ENCODE measurements at regions not wholly inside any gene's neighbourhood (a gene's known extent, or its start where the extent isn't known, plus 50 kb on each side); places are given as distances from the start of the nearest gene placed in this dataset.

DNA sequence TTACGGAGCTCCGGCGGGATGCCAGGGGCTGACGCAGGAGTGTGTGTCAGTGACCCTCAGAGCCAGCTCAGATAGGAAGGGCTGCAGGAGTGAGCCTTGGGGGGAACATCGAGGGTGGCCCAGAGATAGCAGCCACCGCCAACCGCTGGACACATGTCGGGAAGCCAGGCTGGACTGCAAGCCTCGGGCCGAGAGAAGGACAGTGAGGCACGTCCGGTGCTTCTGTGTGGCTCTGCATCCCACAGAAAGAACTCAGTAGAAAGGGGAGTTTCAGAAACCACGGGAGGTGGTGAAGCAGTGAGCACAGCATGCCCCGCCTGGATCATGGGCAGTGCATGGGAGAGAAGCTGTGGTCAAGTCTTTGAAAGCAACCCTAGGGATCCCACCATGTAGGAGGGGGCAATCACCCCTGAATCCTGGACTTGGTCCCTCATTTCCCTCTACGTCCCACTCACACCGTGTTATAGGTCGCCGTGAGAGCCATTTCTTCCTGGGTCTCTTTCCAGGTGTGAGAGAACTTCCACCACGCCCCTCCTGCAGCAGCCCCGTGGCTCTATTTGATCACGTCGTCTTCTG is 383.7 kb upstream of the CDH4 start:
- TF ChIP-seq CTCF (IDR thresholded peaks at IDR 0.05; ENCODE audit: control insufficient read depth, extremely low read depth, insufficient read depth) = no peak
- H3K4me3 ChIP-seq (ENCODE audit: low read depth, low read length) = no peak overlapping the region
- no peak for DNase-seq (ENCODE audit: low read depth)

DNA sequence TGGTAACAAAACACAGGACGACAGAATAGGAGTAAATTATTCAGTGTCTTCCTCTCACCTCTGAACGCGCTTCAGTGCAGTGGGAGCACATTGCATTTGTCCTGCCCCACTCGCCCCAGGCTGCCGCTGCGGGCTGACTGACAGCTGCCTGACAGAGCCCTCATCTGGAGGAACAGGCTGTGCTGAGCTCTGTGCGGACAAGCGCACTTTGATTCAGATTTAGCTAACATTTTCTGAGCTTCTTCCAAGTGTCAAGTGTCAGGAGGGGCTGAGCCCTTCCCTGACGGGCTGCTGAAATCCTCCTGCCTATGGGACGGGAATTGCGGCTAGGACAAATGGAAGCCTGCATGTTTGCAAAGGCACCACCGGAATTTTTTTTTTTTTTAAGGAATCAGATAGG is 383.0 kb upstream of the CDH4 start:
- TF ChIP-seq CTCF (IDR thresholded peaks at IDR 0.05; ENCODE audit: control insufficient read depth, extremely low read depth, insufficient read depth) = no peak
- no peak for DNase-seq (ENCODE audit: low read depth)
- no peak overlapping the region for H3K4me3 ChIP-seq (ENCODE audit: low read depth, low read length)

DNA sequence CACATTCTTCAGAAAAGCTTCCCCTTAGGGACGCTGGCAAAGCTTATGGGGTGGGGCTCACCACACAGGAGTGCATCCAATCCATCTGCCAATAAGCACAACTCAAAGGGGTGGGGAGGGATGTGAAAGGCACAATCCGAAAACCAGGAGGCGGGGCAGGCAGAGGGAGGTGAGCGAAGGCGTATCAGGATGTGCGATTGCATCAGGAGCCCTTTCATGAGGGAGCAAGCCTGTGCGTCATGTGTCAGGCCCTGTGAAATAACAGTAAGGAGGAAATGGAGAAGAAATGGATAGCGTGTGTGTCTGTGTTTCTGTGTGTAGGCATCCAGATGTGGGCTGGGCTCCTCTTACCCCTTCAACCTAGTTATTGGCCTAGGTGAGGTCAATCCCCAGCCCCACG is 382.4 kb upstream of the CDH4 start:
- DNase-seq (ENCODE audit: low read depth) = no peak

GRCh38 chr20:60870040-60870439 is 382.0 kb upstream of the CDH4 start:
- no peak for TF ChIP-seq CTCF (IDR thresholded peaks at IDR 0.05; ENCODE audit: control insufficient read depth, extremely low read depth, insufficient read depth)
- no peak overlapping the region for H3K4me3 ChIP-seq (ENCODE audit: low read depth, low read length)
- DNase-seq (ENCODE audit: low read depth) = no peak

More for the DNA sequence above, 382.4 kb upstream of the CDH4 start:
- H3K4me3 ChIP-seq (ENCODE audit: low read depth, low read length) = no peak overlapping the region
- TF ChIP-seq CTCF (IDR thresholded peaks at IDR 0.05; ENCODE audit: control insufficient read depth, extremely low read depth, insufficient read depth) = no peak

GRCh38 chr20:60872224-60872623 is 379.8 kb upstream of the CDH4 start:
- no peak for DNase-seq (ENCODE audit: low read depth)
- no peak for TF ChIP-seq CTCF (IDR thresholded peaks at IDR 0.05; ENCODE audit: control insufficient read depth, extremely low read depth, insufficient read depth)

DNA sequence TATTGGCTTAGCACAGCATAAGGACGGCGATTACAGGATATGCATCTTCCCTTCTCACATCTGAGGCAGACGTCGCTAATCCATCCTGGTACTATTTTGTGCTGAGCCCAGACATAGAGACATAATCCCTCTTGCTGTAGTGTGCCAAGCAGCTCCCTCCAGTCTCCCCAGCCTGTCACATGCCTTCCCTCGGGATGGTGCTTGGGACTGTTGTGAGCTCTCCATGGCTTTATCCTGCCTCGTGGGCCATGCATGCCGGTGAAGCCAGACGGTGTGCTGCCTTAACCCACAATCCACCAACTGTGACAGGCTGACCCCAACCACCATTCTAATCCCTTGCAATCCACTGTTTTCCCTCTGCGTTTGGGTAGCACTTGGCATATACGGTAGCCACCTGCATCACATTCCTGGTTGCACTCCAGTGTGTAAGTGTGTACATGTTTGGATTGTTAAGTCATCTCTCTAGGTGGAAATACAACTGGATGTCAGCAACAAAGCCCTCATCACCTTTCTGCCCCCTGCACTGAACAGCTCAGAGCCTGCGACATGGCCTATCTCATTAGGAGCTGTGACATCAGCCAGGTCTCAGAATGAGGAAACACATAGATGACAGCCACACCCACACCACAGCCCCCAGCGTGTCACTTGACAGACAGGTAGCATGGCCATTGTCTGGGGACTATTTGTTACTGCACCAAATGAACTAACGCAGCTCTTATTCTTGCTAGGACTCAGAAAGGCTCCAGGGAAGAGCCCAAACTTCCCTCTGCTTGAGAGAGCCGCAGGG is 374.8 kb upstream of the CDH4 start:
- no peak overlapping the region for H3K4me3 ChIP-seq (ENCODE audit: low read depth, low read length)
- no peak for TF ChIP-seq CTCF (IDR thresholded peaks at IDR 0.05; ENCODE audit: control insufficient read depth, extremely low read depth, insufficient read depth)
- no peak for DNase-seq (ENCODE audit: low read depth)

More at GRCh38 chr20:60872224-60872623, 379.8 kb upstream of the CDH4 start:
- H3K4me3 ChIP-seq (ENCODE audit: low read depth, low read length) = no peak overlapping the region
